Fibroblast of lung (primary cell): ENCODE measurements at regions not wholly inside any gene's neighbourhood (a gene's known extent, or its start where the extent isn't known, plus 50 kb on each side); places are given as distances from the start of the nearest gene placed in this dataset.

Source experiments
- DNase-seq, 2 donors: peaks; one replicate each; pipeline versions ENCODE4 v3.0.0 to v3.0.0-alpha.2; 2010; ENCODE audit warnings: low read depth in 2 of 2
- H2AFZ ChIP-seq: 2 replicates; pipeline ENCODE4 v1.5.1; 2012; ENCODE audit warnings: low read length, control low read depth, inconsistent platforms
- H3K27ac ChIP-seq: 2 replicates; pipeline ENCODE4 v1.5.1; 2011; ENCODE audit warnings: low read length, control low read depth; ENCODE audit not compliant: insufficient read depth
- H3K27me3 ChIP-seq: 2 replicates; pipeline ENCODE4 v1.5.1; 2011; ENCODE audit warnings: mild to moderate bottlenecking, low read length; ENCODE audit not compliant: control insufficient read depth, insufficient read depth
- H3K36me3 ChIP-seq: 2 replicates; pipeline ENCODE4 v1.5.1; 2011; ENCODE audit warnings: low read length; ENCODE audit not compliant: control insufficient read depth, insufficient read depth
- H3K4me1 ChIP-seq: 2 replicates; pipeline ENCODE4 v1.5.1; 2011; ENCODE audit warnings: low read length; ENCODE audit not compliant: control insufficient read depth, insufficient read depth; ENCODE audit errors: extremely low read depth
- H3K4me2 ChIP-seq: 2 replicates; pipeline ENCODE4 v1.5.1; 2011; ENCODE audit warnings: low read length, control low read depth; ENCODE audit not compliant: insufficient read depth; ENCODE audit errors: extremely low read depth
- H3K4me3 ChIP-seq, 4 experiments: fragments of 200-600 bp in 1 of 4; sonication (generic) in 1 of 4; replicated peaks in 1 of 4; 2 replicates each; pipeline ENCODE4 v1.5.1; 2011 to 2016; ENCODE audit warnings: low read length in 4 of 4, low read depth in 3 of 4, mild to moderate bottlenecking in 3 of 4, control low read depth in 2 of 4, inconsistent platforms in 1 of 4, mixed read lengths in 1 of 4; ENCODE audit not compliant: insufficient read depth in 1 of 4; ENCODE audit errors: control extremely low read depth in 1 of 4
- H3K79me2 ChIP-seq: 2 replicates; pipeline ENCODE4 v1.5.1; 2012; ENCODE audit warnings: mild to moderate bottlenecking, low read length, inconsistent platforms; ENCODE audit not compliant: control insufficient read depth, insufficient read depth
- H3K9ac ChIP-seq: 2 replicates; pipeline ENCODE4 v1.5.1; 2011; ENCODE audit warnings: mild to moderate bottlenecking, low read length, control low read depth; ENCODE audit not compliant: insufficient read depth
- H3K9me3 ChIP-seq: 2 replicates; pipeline ENCODE4 v1.5.1; 2012; ENCODE audit warnings: low read depth, low read length; ENCODE audit not compliant: control insufficient read depth, insufficient read depth
- H4K20me1 ChIP-seq: 2 replicates; pipeline ENCODE4 v1.5.1; 2011; ENCODE audit warnings: low read length; ENCODE audit not compliant: control insufficient read depth, insufficient read depth; ENCODE audit errors: extremely low read depth
- CTCF ChIP-seq, 2 donors: IDR thresholded peaks in 1 of 2; conservative IDR thresholded peaks in 1 of 2; 1 replicate in 1 of 2; 2 replicates in 1 of 2; pipeline ENCODE4 v1.5.1; 2011 to 2012; ENCODE audit warnings: low read length in 2 of 2, control low read depth in 1 of 2, inconsistent platforms in 1 of 2, low read depth in 1 of 2, mild to moderate bottlenecking in 1 of 2
- EZH2 ChIP-seq: IDR thresholded peaks from 2 replicates; pipeline ENCODE4 v1.5.1; 2012; ENCODE audit warnings: low read length, control low read depth, mild to moderate bottlenecking; ENCODE audit errors: missing control alignments

DNA sequence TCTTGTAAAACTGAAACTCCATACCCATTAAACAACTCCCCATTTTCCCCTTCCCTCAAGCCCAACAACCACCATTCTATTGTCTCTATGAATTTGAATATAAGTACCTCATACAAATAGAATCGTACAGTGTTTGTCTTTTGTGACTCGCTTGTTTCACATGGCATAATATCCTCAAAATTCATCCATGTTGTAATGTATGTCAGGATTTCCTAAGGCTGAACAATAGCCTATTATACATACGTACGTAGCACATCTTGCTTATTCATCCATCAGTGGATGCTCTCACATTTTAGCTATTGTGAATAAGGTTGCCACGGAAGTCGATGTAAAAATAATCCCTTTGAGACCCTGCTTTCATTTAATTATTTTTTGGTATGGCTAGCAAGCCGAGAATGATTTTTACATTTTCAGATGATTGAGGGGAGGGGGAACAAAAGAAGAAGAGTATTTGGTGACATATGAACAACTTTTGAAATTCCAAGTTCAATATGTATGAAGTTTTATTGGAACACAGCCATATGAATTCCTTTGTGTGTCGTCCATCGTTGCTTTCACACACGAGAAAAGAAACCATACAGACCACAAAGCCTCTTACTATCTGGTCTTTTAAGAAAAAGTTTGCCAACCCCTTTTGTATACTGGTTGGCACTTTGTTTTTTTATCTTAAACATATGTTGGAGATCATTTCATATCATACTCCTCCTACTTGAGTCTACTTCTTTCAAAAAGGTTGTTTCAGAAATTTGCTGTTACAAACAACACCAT lies 371.2 kb downstream of the NPIPA8 start:
- no peak for DNase-seq
- no peaks in the 10 kb centered on the region for H3K79me2 ChIP-seq
- TF ChIP-seq EZH2 = no peak
- TF ChIP-seq CTCF (conservative IDR thresholded peaks at IDR 0.05 in 1 of 2, IDR thresholded peaks at IDR 0.05 in 1 of 2; ENCODE audit: low read depth in 1 of 2, low read length in 2 of 2) = no peak
- no peak overlapping the region for H3K4me3 ChIP-seq
- no peak overlapping the region for H3K9ac ChIP-seq
- H3K4me2 ChIP-seq = no peak overlapping the region
- H2AFZ ChIP-seq = no peak overlapping the region
- no peaks in the 10 kb centered on the region for H3K9me3 ChIP-seq
- H3K36me3 ChIP-seq = no peaks in the 10 kb centered on the region
- H3K27ac ChIP-seq = no peak overlapping the region
- H3K27me3 ChIP-seq = no peaks in the 10 kb centered on the region
- H4K20me1 ChIP-seq = no peaks in the 10 kb centered on the region
- no peaks in the 10 kb centered on the region for H3K4me1 ChIP-seq

DNA sequence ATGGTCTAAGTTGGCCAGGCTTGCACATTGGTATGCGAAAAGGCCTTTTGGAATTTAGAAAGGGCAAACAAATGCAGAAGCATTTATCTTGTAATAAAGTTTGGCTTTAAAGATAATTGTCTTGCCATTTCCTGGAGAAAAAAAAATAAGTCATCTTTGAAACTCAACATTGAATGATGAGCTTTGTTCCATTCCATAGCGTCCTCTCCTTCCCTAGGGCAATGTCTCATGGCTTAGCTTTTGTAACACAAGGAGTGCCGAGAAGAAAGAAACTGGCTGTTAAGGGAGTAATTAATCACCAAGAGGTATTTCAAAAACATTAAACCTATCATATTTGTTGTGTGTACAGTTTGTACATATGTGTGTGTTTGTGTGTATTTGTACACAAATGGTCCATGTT lies 372.3 kb downstream of the NPIPA8 start:
- no peak overlapping the region for H3K27ac ChIP-seq
- TF ChIP-seq CTCF (conservative IDR thresholded peaks at IDR 0.05 in 1 of 2, IDR thresholded peaks at IDR 0.05 in 1 of 2; ENCODE audit: low read depth in 1 of 2, low read length in 2 of 2) = no peak
- no peaks in the 10 kb centered on the region for H4K20me1 ChIP-seq
- H3K4me1 ChIP-seq = no peaks in the 10 kb centered on the region
- H3K4me3 ChIP-seq = no peak overlapping the region
- H3K9me3 ChIP-seq = no peaks in the 10 kb centered on the region
- H2AFZ ChIP-seq = no peak overlapping the region
- no peak overlapping the region for H3K9ac ChIP-seq
- no peak overlapping the region for H3K4me2 ChIP-seq
- H3K79me2 ChIP-seq = no peaks in the 10 kb centered on the region
- DNase-seq = no peak
- H3K27me3 ChIP-seq = no peaks in the 10 kb centered on the region
- H3K36me3 ChIP-seq = no peaks in the 10 kb centered on the region

DNA sequence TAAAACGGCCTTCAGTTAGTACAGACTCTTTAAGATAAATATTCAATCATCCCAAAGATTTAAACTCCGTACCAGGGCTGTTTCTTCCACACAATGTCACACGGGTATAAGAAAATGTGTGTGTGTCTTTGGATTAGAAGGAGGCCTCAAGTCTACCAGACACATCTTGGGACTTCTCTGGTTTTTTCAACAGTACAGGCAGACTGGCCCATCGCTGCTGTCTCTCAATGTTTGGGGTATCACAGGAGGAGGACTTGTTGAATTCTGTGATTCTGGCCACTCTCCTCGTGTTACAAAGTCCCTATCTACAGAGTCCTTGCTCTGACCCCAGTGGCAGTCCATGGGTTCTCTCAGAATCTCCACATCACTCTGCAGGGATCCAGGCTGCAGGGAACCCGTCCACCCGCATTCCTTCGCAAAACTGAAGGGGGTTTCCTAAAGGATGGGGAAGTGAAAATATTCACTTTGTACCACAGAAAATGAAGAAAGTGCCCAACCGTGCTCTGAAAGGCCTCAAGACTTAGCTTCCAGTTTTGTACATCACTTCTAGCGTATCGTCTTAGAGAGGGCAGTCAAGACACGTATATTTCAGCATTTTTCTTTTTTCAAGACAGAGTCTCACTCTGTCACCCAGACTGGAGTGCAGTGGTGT lies 373.2 kb downstream of the NPIPA8 start:
- no peaks in the 10 kb centered on the region for H3K4me1 ChIP-seq
- no peaks in the 10 kb centered on the region for H3K27me3 ChIP-seq
- no peak overlapping the region for H2AFZ ChIP-seq
- H3K4me2 ChIP-seq = no peak overlapping the region
- H3K9ac ChIP-seq = no peak overlapping the region
- H3K79me2 ChIP-seq = no peaks in the 10 kb centered on the region
- TF ChIP-seq CTCF (conservative IDR thresholded peaks at IDR 0.05 in 1 of 2, IDR thresholded peaks at IDR 0.05 in 1 of 2; ENCODE audit: low read depth in 1 of 2, low read length in 2 of 2) = no peak
- TF ChIP-seq EZH2 = no peak
- no peak overlapping the region for H3K4me3 ChIP-seq
- no peaks in the 10 kb centered on the region for H3K36me3 ChIP-seq
- H4K20me1 ChIP-seq = no peaks in the 10 kb centered on the region
- no peak for DNase-seq
- H3K9me3 ChIP-seq = no peaks in the 10 kb centered on the region
- no peak overlapping the region for H3K27ac ChIP-seq
